ENCODE measurements at regions not wholly inside any gene's neighbourhood (a gene's known extent, or its start where the extent isn't known, plus 50 kb on each side); places are given as distances from the start of the nearest gene placed in this dataset.

DNA sequence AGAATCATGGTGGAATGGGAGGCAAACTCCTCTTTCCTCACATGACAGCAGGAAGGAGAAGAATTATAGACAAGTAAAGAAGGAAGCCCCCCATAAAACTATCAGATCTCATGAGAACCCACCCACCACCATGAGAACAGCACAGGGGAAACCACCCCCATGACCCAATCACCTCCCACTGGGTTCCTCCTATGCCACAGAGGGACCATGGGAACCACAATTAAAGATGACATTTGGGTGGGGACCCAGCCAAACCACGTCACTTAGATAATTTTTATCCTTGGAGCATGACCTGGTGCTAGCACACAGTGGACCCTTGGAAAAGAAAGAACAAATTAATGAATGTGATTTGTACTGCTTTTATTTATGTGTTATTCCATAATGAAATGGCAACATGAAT, 188.6 kb upstream of the NCKAP5 start:
- peaks cover 0 to 2% of the 10 kb centered on the region in 2 experiments for H3K27me3 ChIP-seq (replicated peaks in 1 of 2; ENCODE audit: control insufficient read depth in 2 of 2, extremely low read depth in 1 of 2, insufficient read depth in 2 of 2, low read length in 1 of 2)
- no peak for DNase-seq
- peaks cover 0 to 4% (median 0%) of the 10 kb centered on the region in 3 donors for H3K9me3 Mint-ChIP-seq
- no peaks in the 10 kb centered on the region for H3K36me3 ChIP-seq (ENCODE audit: control insufficient read depth in 2 of 2, extremely low read depth in 1 of 2, insufficient read depth in 1 of 2, low read length in 1 of 2)
- H3K4me1 ChIP-seq (ENCODE audit: control insufficient read depth in 1 of 2, extremely low read depth in 1 of 2, insufficient read depth in 2 of 2, low read length in 2 of 2): no peaks in the 10 kb centered on the region
- ChIA-PET POLR2A (no interaction called here), CTCF (no interaction called here)
- no peaks in the 10 kb centered on the region for H3K36me3 Mint-ChIP-seq
- no peaks in the 10 kb centered on the region for H3K9me3 ChIP-seq
- no peak overlapping the region for H3K27ac ChIP-seq (ENCODE audit: low read length)
- H3K27ac Mint-ChIP-seq: no peak overlapping the region
- no peak overlapping the region for H3K4me3 ChIP-seq (ENCODE audit: control insufficient read depth in 1 of 2, extremely low read depth in 1 of 2, low read length in 1 of 2)
- no peak overlapping the region for H3K4me3 Mint-ChIP-seq
- no CpG with 5 or more reads among the region's 1 CpG for WGBS (ENCODE audit: insufficient coverage)
- H3K4me1 Mint-ChIP-seq: no peaks in the 10 kb centered on the region
- peaks cover 5 to 19% of the 10 kb centered on the region in 2 donors for H3K27me3 Mint-ChIP-seq
- no peak for ATAC-seq (replicated peaks in 1 of 4)

- Mint-ChIP-seq H3K4me1 (no peaks in the 10 kb centered on the region), H3K9me3 (peaks cover 0 to 4% (median 0%) of the 10 kb centered on the region in 3 donors), H3K27me3 (peaks cover 8 to 28% of the 10 kb centered on the region in 2 donors), H3K27ac (no peak overlapping the region), H3K4me3 (no peak overlapping the region), H3K36me3 (no peaks in the 10 kb centered on the region)
- DNase-seq (no peak), ATAC-seq (replicated peaks in 1 of 4) (no peak)
- ChIA-PET POLR2A (no interaction called here), CTCF (no interaction called here)
- Histone ChIP-seq H3K27ac (ENCODE audit: low read length) (no peak overlapping the region), H3K36me3 (ENCODE audit: control insufficient read depth in 2 of 2, extremely low read depth in 1 of 2, insufficient read depth in 1 of 2, low read length in 1 of 2) (no peaks in the 10 kb centered on the region), H3K27me3 (replicated peaks in 1 of 2; ENCODE audit: control insufficient read depth in 2 of 2, extremely low read depth in 1 of 2, insufficient read depth in 2 of 2, low read length in 1 of 2) (peaks cover 0 to 2% of the 10 kb centered on the region in 2 experiments), H3K4me3 (ENCODE audit: control insufficient read depth in 1 of 2, extremely low read depth in 1 of 2, low read length in 1 of 2) (no peak overlapping the region), H3K9me3 (no peaks in the 10 kb centered on the region), H3K4me1 (ENCODE audit: control insufficient read depth in 1 of 2, extremely low read depth in 1 of 2, insufficient read depth in 2 of 2, low read length in 2 of 2) (no peaks in the 10 kb centered on the region)
- WGBS (ENCODE audit: insufficient coverage): 62% methylated on average over 2 of the region's 3 CpGs
Measured at GRCh38 chr2:133760376-133760775, 192.1 kb upstream of the NCKAP5 start.

DNA sequence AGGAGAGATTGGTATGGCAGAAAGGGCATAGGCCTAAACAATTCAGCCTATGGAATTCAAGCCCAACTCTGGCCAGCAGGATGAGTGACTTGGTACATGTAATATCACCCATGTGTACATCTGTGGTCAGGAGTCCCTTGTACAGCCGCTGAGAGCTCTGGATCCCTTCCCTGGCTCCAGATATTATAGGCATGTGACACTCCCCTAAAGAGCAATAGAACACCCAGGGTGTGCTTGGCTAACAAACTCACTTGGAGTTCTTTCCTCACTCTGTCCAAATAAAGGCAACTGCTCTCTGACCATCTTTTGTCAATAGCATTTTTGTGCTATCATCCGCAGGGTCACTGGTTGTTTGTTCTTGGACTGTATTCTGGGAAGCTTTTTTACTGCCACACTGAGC, 197.4 kb upstream of the NCKAP5 start:
- peaks cover 4 to 9% of the 10 kb centered on the region in 2 donors for H3K27me3 Mint-ChIP-seq
- Histone ChIP-seq H3K4me1 (ENCODE audit: control insufficient read depth in 1 of 2, extremely low read depth in 1 of 2, insufficient read depth in 2 of 2, low read length in 2 of 2) (no peaks in the 10 kb centered on the region), H3K4me3 (ENCODE audit: control insufficient read depth in 1 of 2, extremely low read depth in 1 of 2, low read length in 1 of 2) (no peak overlapping the region), H3K9me3 (no peaks in the 10 kb centered on the region), H3K36me3 (ENCODE audit: control insufficient read depth in 2 of 2, extremely low read depth in 1 of 2, insufficient read depth in 1 of 2, low read length in 1 of 2) (no peaks in the 10 kb centered on the region), H3K27me3 (replicated peaks in 1 of 2; ENCODE audit: control insufficient read depth in 2 of 2, extremely low read depth in 1 of 2, insufficient read depth in 2 of 2, low read length in 1 of 2) (no peaks in the 10 kb centered on the region), H3K27ac (ENCODE audit: low read length) (no peak overlapping the region)
- no peak for DNase-seq
- no peaks in the 10 kb centered on the region for H3K4me1 Mint-ChIP-seq
- no peaks in the 10 kb centered on the region for H3K36me3 Mint-ChIP-seq
- POLR2A ChIA-PET: no interaction called here
- H3K9me3 Mint-ChIP-seq: peaks cover 0 to 6% (median 0%) of the 10 kb centered on the region in 3 donors
- no peak overlapping the region for H3K4me3 Mint-ChIP-seq
- CTCF ChIA-PET: no interaction called here
- 100% methylated on average over 1 of the region's 2 CpGs for WGBS (ENCODE audit: insufficient coverage)
- H3K27ac Mint-ChIP-seq: no peak overlapping the region
- ATAC-seq (replicated peaks in 1 of 4): no peak

GRCh38 chr2:133766164-133766832, 198.0 kb upstream of the NCKAP5 start:
- POLR2A ChIA-PET: no interaction called here
- Histone ChIP-seq H3K36me3 (ENCODE audit: control insufficient read depth in 2 of 2, extremely low read depth in 1 of 2, insufficient read depth in 1 of 2, low read length in 1 of 2) (no peaks in the 10 kb centered on the region), H3K4me1 (ENCODE audit: control insufficient read depth in 1 of 2, extremely low read depth in 1 of 2, insufficient read depth in 2 of 2, low read length in 2 of 2) (no peaks in the 10 kb centered on the region), H3K27ac (ENCODE audit: low read length) (no peak overlapping the region), H3K9me3 (no peaks in the 10 kb centered on the region), H3K27me3 (replicated peaks in 1 of 2; ENCODE audit: control insufficient read depth in 2 of 2, extremely low read depth in 1 of 2, insufficient read depth in 2 of 2, low read length in 1 of 2) (no peaks in the 10 kb centered on the region), H3K4me3 (ENCODE audit: control insufficient read depth in 1 of 2, extremely low read depth in 1 of 2, low read length in 1 of 2) (no peak overlapping the region)
- no peak overlapping the region for H3K27ac Mint-ChIP-seq
- DNase-seq (no peak), ATAC-seq (replicated peaks in 1 of 4) (no peak)
- H3K9me3 Mint-ChIP-seq: peaks cover 0 to 8% (median 0%) of the 10 kb centered on the region in 3 donors
- H3K27me3 Mint-ChIP-seq: peaks cover 4 to 9% of the 10 kb centered on the region in 2 donors
- no peaks in the 10 kb centered on the region for H3K4me1 Mint-ChIP-seq
- no peaks in the 10 kb centered on the region for H3K36me3 Mint-ChIP-seq
- H3K4me3 Mint-ChIP-seq: no peak overlapping the region
- CTCF ChIA-PET: no interaction called here

DNA sequence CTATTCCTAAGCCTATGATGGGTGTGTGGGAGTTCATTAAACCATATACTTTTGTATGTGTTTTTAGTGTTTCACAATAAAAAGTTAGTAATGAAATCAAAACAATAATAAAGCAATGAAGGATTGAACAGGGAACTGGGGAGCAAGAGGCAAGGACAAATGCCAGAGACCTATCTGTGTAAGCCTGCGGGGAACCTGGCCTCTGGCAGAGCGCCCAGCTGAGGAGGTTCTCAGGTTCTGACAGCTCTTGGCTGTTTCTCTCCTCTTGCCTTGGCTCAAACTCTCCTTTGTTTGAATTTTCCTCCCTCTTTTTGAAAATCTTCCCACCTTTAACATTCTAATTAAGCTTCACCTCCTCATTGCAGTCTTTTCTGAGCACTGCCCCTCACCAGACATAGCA, 200.0 kb upstream of the NCKAP5 start:
- Histone ChIP-seq H3K36me3 (ENCODE audit: control insufficient read depth in 2 of 2, extremely low read depth in 1 of 2, insufficient read depth in 1 of 2, low read length in 1 of 2) (no peaks in the 10 kb centered on the region), H3K4me1 (ENCODE audit: control insufficient read depth in 1 of 2, extremely low read depth in 1 of 2, insufficient read depth in 2 of 2, low read length in 2 of 2) (no peaks in the 10 kb centered on the region), H3K4me3 (ENCODE audit: control insufficient read depth in 1 of 2, extremely low read depth in 1 of 2, low read length in 1 of 2) (no peak overlapping the region), H3K27ac (ENCODE audit: low read length) (no peak overlapping the region), H3K27me3 (replicated peaks in 1 of 2; ENCODE audit: control insufficient read depth in 2 of 2, extremely low read depth in 1 of 2, insufficient read depth in 2 of 2, low read length in 1 of 2) (no peaks in the 10 kb centered on the region), H3K9me3 (no peaks in the 10 kb centered on the region)
- ChIA-PET CTCF (no interaction called here), POLR2A (no interaction called here)
- DNase-seq (no peak), ATAC-seq (replicated peaks in 1 of 4) (no peak)
- WGBS (ENCODE audit: insufficient coverage): 88% methylated on average over 2 of the region's 2 CpGs
- H3K4me3 Mint-ChIP-seq: no peak overlapping the region
- H3K27me3 Mint-ChIP-seq: peaks cover 2 to 6% of the 10 kb centered on the region in 2 donors
- H3K9me3 Mint-ChIP-seq: peaks cover 0 to 8% (median 0%) of the 10 kb centered on the region in 3 donors
- no peaks in the 10 kb centered on the region for H3K4me1 Mint-ChIP-seq
- no peak overlapping the region for H3K27ac Mint-ChIP-seq
- H3K36me3 Mint-ChIP-seq: no peaks in the 10 kb centered on the region

- Histone ChIP-seq H3K9me3 (no peaks in the 10 kb centered on the region), H3K4me1 (ENCODE audit: control insufficient read depth in 1 of 2, extremely low read depth in 1 of 2, insufficient read depth in 2 of 2, low read length in 2 of 2) (no peaks in the 10 kb centered on the region), H3K27ac (ENCODE audit: low read length) (no peak overlapping the region), H3K36me3 (ENCODE audit: control insufficient read depth in 2 of 2, extremely low read depth in 1 of 2, insufficient read depth in 1 of 2, low read length in 1 of 2) (no peaks in the 10 kb centered on the region), H3K27me3 (replicated peaks in 1 of 2; ENCODE audit: control insufficient read depth in 2 of 2, extremely low read depth in 1 of 2, insufficient read depth in 2 of 2, low read length in 1 of 2) (no peaks in the 10 kb centered on the region), H3K4me3 (ENCODE audit: control insufficient read depth in 1 of 2, extremely low read depth in 1 of 2, low read length in 1 of 2) (no peak overlapping the region)
- H3K27me3 Mint-ChIP-seq: peaks cover 0 to 3% of the 10 kb centered on the region in 2 donors
- POLR2A ChIA-PET: no interaction called here
- 87% methylated on average over 5 of the region's 6 CpGs for WGBS (ENCODE audit: insufficient coverage)
- no peaks in the 10 kb centered on the region for H3K4me1 Mint-ChIP-seq
- CTCF ChIA-PET: no interaction called here
- H3K4me3 Mint-ChIP-seq: no peak overlapping the region
- no peak overlapping the region for H3K27ac Mint-ChIP-seq
- DNase-seq (no peak), ATAC-seq (replicated peaks in 1 of 4) (no peak)
- H3K9me3 Mint-ChIP-seq: peaks cover 0 to 8% (median 0%) of the 10 kb centered on the region in 3 donors
- no peaks in the 10 kb centered on the region for H3K36me3 Mint-ChIP-seq
Measured at GRCh38 chr2:133768658-133769435, 200.6 kb upstream of the NCKAP5 start.

Measured in T-cell (primary cell).